ENCODE measurements at regions not wholly inside any gene's neighbourhood (a gene's known extent, or its start where the extent isn't known, plus 50 kb on each side); places are given as distances from the start of the nearest gene placed in this dataset.

DNA sequence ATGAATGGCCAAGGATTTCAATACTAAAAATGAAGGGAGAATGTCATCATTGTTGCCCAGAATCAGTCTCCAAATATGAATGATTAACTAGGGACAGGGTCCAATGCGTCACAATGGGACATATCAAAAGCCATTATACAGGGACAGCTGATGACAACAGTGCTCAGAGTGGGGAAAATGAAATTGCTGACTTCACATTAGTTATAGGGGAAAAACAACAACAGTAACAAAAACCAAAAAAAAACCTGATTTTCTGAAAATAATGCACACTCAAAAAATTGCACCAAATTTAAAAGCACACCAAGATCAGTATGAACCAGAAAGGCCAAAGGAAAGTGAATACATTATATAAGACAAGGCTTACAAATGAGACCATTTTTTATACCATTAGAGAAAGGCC, 353.2 kb upstream of the SOX5 start:
- CTCF ChIA-PET: no interaction called here
- Histone ChIP-seq H3K36me3 (ENCODE audit: low read depth, low read length) (no peaks in the 10 kb centered on the region), H3K9me2 (replicated peaks; ENCODE audit: low read length) (no peaks in the 10 kb centered on the region), H3K9me3 (ENCODE audit: low read length) (no peaks in the 10 kb centered on the region), H3K4me1 (ENCODE audit: insufficient read depth, low read length) (no peaks in the 10 kb centered on the region), H3K4me3 (ENCODE audit: low read length) (no peak overlapping the region), H3K79me2 (ENCODE audit: low read length) (no peaks in the 10 kb centered on the region), H2AFZ (ENCODE audit: low read length) (no peak overlapping the region), H3K27me3 (ENCODE audit: low read length) (peaks cover 5% of the 10 kb centered on the region), H3F3A (ENCODE audit: low read length, unreplicated experiment) (no peaks in the 10 kb centered on the region), H4K20me1 (ENCODE audit: low read length) (no peaks in the 10 kb centered on the region), H3K27ac (ENCODE audit: low read length) (no peak overlapping the region), H3K9ac (ENCODE audit: low read length) (no peak overlapping the region), H3K4me2 (ENCODE audit: low read length) (no peak overlapping the region)
- ATAC-seq: no peak
- intact Hi-C loops (cut with micrococcal nuclease): no loop called here
- no TSS peak for BruUV-seq (replicated peaks)
- POLR2A ChIA-PET (ENCODE audit: unreplicated experiment): no interaction called here
- TF ChIP-seq EZH2phosphoT487 (IDR thresholded peaks at IDR 0.05; ENCODE audit: borderline replicate concordance, low read length): no peak
- no peak for TF ChIP-seq EZH2 (IDR thresholded peaks at IDR 0.05; ENCODE audit: low read length, unreplicated experiment)
- TF ChIP-seq, protein P1, sequence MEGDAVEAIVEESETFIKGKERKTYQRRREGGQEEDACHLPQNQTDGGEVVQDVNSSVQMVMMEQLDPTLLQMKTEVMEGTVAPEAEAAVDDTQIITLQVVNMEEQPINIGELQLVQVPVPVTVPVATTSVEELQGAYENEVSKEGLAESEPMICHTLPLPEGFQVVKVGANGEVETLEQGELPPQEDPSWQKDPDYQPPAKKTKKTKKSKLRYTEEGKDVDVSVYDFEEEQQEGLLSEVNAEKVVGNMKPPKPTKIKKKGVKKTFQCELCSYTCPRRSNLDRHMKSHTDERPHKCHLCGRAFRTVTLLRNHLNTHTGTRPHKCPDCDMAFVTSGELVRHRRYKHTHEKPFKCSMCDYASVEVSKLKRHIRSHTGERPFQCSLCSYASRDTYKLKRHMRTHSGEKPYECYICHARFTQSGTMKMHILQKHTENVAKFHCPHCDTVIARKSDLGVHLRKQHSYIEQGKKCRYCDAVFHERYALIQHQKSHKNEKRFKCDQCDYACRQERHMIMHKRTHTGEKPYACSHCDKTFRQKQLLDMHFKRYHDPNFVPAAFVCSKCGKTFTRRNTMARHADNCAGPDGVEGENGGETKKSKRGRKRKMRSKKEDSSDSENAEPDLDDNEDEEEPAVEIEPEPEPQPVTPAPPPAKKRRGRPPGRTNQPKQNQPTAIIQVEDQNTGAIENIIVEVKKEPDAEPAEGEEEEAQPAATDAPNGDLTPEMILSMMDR (conservative IDR thresholded peaks at IDR 0.05; ENCODE audit: low read depth, low read length): no peak
- DNase-seq: no peak

DNA sequence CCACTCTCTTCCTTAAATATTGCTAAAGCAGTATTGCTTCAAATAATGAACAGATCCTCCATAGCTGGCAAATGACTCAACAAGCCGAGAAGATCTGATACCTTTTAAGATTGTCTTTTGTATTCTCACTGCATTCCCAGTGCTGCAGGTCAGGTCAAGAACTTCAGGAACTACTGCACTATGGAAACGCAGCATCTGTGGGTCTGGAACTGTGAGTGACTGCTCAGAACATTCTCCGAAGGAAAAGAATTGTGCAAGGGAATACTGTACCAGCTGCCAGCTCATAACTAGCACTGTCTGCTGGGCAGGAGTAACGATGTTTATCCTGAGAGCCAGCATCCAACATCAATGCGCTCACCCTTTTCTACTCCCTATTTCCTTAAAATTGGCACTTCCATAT, 348.0 kb upstream of the SOX5 start:
- H3K4me1 ChIP-seq (ENCODE audit: insufficient read depth, low read length): no peaks in the 10 kb centered on the region
- H3K4me3 ChIP-seq (ENCODE audit: low read length): no peak overlapping the region
- H3F3A ChIP-seq (ENCODE audit: low read length, unreplicated experiment): no peaks in the 10 kb centered on the region
- DNase-seq (no peak), ATAC-seq (no peak)
- no peak overlapping the region for H3K27ac ChIP-seq (ENCODE audit: low read length)
- CTCF ChIA-PET: no interaction called here
- H3K79me2 ChIP-seq (ENCODE audit: low read length): no peaks in the 10 kb centered on the region
- no TSS peak for BruUV-seq (replicated peaks)
- H3K9me3 ChIP-seq (ENCODE audit: low read length): no peaks in the 10 kb centered on the region
- no peak for TF ChIP-seq EZH2 (IDR thresholded peaks at IDR 0.05; ENCODE audit: low read length, unreplicated experiment)
- intact Hi-C loops (cut with micrococcal nuclease): no loop called here
- peaks cover 24% of the 10 kb centered on the region for H3K27me3 ChIP-seq (ENCODE audit: low read length)
- no peak overlapping the region for H3K9ac ChIP-seq (ENCODE audit: low read length)
- no peak overlapping the region for H3K4me2 ChIP-seq (ENCODE audit: low read length)
- H2AFZ ChIP-seq (ENCODE audit: low read length): no peak overlapping the region
- H3K36me3 ChIP-seq (ENCODE audit: low read depth, low read length): no peaks in the 10 kb centered on the region
- POLR2A ChIA-PET (ENCODE audit: unreplicated experiment): interaction anchor here (0.6 kb wide), 1 partner anchor 1184 kb away, joined by 3 read pairs; no protein-coding TSS in a partner anchor
- H4K20me1 ChIP-seq (ENCODE audit: low read length): no peaks in the 10 kb centered on the region
- no peaks in the 10 kb centered on the region for H3K9me2 ChIP-seq (replicated peaks; ENCODE audit: low read length)

DNA sequence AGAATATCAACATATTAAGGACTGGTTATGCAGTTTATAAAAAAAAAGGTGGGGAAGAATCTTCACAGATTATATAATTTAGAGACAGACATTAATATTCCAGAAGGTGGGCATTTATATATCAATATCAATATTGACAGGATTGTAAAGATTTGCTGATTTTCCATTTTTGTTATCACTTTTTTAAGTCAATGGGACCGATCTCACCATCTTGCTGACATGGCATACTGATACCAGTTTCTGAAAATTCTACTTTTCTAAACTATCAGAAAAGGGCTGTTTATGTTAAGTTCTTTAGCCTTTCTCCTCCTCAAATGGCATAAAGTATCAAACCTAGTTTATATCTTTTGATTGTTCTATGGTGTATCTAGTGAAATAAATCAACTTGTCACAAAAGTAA, 344.1 kb upstream of the SOX5 start:
- DNase-seq (no peak), ATAC-seq (no peak)
- H3K4me1 ChIP-seq (ENCODE audit: insufficient read depth, low read length): no peaks in the 10 kb centered on the region
- no peaks in the 10 kb centered on the region for H3K9me3 ChIP-seq (ENCODE audit: low read length)
- H3K9me2 ChIP-seq (replicated peaks; ENCODE audit: low read length): no peaks in the 10 kb centered on the region
- ChIA-PET CTCF (no interaction called here), POLR2A (ENCODE audit: unreplicated experiment) (no interaction called here)
- H3K79me2 ChIP-seq (ENCODE audit: low read length): no peaks in the 10 kb centered on the region
- peaks cover 20% of the 10 kb centered on the region for H3K27me3 ChIP-seq (ENCODE audit: low read length)
- no peak overlapping the region for H3K4me3 ChIP-seq (ENCODE audit: low read length)
- intact Hi-C loops (cut with micrococcal nuclease): no loop called here
- no peaks in the 10 kb centered on the region for H4K20me1 ChIP-seq (ENCODE audit: low read length)
- no peak overlapping the region for H3K4me2 ChIP-seq (ENCODE audit: low read length)
- no peaks in the 10 kb centered on the region for H3F3A ChIP-seq (ENCODE audit: low read length, unreplicated experiment)
- no TSS peak for BruUV-seq (replicated peaks)
- TF ChIP-seq, protein P1 (conservative IDR thresholded peaks at IDR 0.05; ENCODE audit: low read depth, low read length): no peak
- TF ChIP-seq EZH2phosphoT487 (IDR thresholded peaks at IDR 0.05; ENCODE audit: borderline replicate concordance, low read length): no peak
- TF ChIP-seq EZH2 (IDR thresholded peaks at IDR 0.05; ENCODE audit: low read length, unreplicated experiment): no peak
- no peak overlapping the region for H3K9ac ChIP-seq (ENCODE audit: low read length)
- no peak overlapping the region for H2AFZ ChIP-seq (ENCODE audit: low read length)
- no peak overlapping the region for H3K27ac ChIP-seq (ENCODE audit: low read length)
- no peaks in the 10 kb centered on the region for H3K36me3 ChIP-seq (ENCODE audit: low read depth, low read length)

All from PC-3 (cell line).